Ovary (tissue), 7 donors: ENCODE measurements at regions not wholly inside any gene's neighbourhood (a gene's known extent, or its start where the extent isn't known, plus 50 kb on each side); places are given as distances from the start of the nearest gene placed in this dataset.

ENCODE experiments used
- DNase-seq, 5 donors: peaks; one replicate each; pipeline ENCODE4 v3.0.0-alpha.2; 2019 to 2020
- H3K27ac ChIP-seq, 2 donors: fragments of 200-600 bp; one replicate each; pipeline versions ENCODE4 v1.5.1 to v1.8.0; 2019 to 2022
- H3K27me3 ChIP-seq: fragments of 200-600 bp; one replicate; pipeline ENCODE4 v1.8.0; 2022
- H3K36me3 ChIP-seq: fragments of 200-600 bp; sonication (generic); one replicate; pipeline ENCODE4 v1.5.1; 2019
- H3K4me1 ChIP-seq: one replicate; pipeline ENCODE4 v1.8.1; 2013; ENCODE audit warnings: mild to moderate bottlenecking, moderate library complexity; ENCODE audit not compliant: insufficient read depth
- H3K4me3 ChIP-seq: fragments of 200-600 bp; sonication (generic); one replicate; pipeline ENCODE4 v1.5.1; 2017
- H3K9me3 ChIP-seq, 2 donors: fragments of 200-600 bp in 1 of 2; sonication (generic) in 1 of 2; one replicate each; pipeline versions ENCODE4 v1.5.1 to v1.8.1; 2013 to 2019; ENCODE audit warnings: mild to moderate bottlenecking in 1 of 2, moderate library complexity in 1 of 2
- EP300 ChIP-seq: sonication (generic); formaldehyde crosslinking; IDR thresholded peaks from one replicate; pipeline ENCODE4 v1.6.1; 2017; ENCODE audit warnings: antibody characterized with exemption
- POLR2A ChIP-seq: fragments of 450-650 bp; IDR thresholded peaks from one replicate; pipeline ENCODE4 v1.6.1; 2017; ENCODE audit warnings: antibody characterized with exemption, mild to moderate bottlenecking, moderate library complexity
- WGBS, 3 donors: extraction: QIAGEN DNeasy Blood & Tissue Kit in 1 of 3; methylation state at CpG; one replicate each; pipeline versions ENCODE4 v1.1.5 to v1.1.7; 2013 to 2017; 5-methylcytosine and 5-hydroxymethylcytosine counted together
- intact Hi-C, 4 donors: fragments of 100-400 bp; cut with DNase I; formaldehyde crosslinking; loops; one replicate each; pipeline versions ENCODE4 v1.11.0 to v1.15.1; 2022 to 2023
- TF ChIP-seq, protein P1 (sequence below), 3 donors: fragments of 450-650 bp in 2 of 3; fragments of 200-600 bp in 1 of 3; IDR thresholded peaks; one replicate each; pipeline versions ENCODE4 v1.5.1 to v1.8.0; 2016 to 2022; ENCODE audit warnings: antibody characterized with exemption in 3 of 3, mild to moderate bottlenecking in 1 of 3
- donor health status: DM: no; HTN: no; CAD: no; lungs with moderate emphysema.
- donor health status: DM: no; HTN: no; CAD: no.
- donor health status: Bipolar disorder and iron deficiency.
- donor health status: DM: no; HTN: no; CAD: no.
- donor health status: DM: yes; HTN: yes; CAD: no.

DNA sequence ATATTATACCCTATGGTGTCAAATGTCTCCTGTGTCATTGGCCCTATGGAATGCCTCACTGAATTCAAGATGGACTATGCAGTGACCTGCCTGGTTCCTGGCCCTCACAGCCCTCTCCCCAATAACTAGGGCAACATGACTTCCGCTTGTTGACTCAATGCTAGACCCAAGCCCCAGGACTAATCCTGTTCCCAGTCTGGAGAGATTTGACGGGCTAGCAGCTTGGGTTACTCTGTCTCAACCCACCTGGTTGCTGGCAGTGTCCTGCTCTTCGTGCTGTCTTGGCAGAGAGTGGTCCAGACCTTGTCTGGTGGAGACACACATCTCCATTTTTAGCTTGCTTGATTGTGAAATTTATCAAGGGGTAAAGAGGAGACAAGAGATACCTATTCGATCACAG, 135.8 kb upstream of the HES1 start:
- intact Hi-C loops = loop anchor here in 3 of 4 donors (5.0 to 10.0 kb wide), 6 partner anchors 132 to 315 kb away; partner anchors contain the start of gene HES1 (in 1 of the 3)
- WGBS, 3 donors = 90 to 94% (median 91%) methylated on average over 4 of the region's 4 CpGs

GRCh38 chr3:194000712-194001111, 135.2 kb upstream of the HES1 start:
- H3K9me3 ChIP-seq = no peaks in the 10 kb centered on the region
- H3K36me3 ChIP-seq = no peaks in the 10 kb centered on the region
- TF ChIP-seq EP300 (no peak), POLR2A (no peak)
- TF ChIP-seq, protein P1, sequence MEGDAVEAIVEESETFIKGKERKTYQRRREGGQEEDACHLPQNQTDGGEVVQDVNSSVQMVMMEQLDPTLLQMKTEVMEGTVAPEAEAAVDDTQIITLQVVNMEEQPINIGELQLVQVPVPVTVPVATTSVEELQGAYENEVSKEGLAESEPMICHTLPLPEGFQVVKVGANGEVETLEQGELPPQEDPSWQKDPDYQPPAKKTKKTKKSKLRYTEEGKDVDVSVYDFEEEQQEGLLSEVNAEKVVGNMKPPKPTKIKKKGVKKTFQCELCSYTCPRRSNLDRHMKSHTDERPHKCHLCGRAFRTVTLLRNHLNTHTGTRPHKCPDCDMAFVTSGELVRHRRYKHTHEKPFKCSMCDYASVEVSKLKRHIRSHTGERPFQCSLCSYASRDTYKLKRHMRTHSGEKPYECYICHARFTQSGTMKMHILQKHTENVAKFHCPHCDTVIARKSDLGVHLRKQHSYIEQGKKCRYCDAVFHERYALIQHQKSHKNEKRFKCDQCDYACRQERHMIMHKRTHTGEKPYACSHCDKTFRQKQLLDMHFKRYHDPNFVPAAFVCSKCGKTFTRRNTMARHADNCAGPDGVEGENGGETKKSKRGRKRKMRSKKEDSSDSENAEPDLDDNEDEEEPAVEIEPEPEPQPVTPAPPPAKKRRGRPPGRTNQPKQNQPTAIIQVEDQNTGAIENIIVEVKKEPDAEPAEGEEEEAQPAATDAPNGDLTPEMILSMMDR (IDR thresholded peaks at IDR 0.05) = no peak
- intact Hi-C loops = loop anchor here in 3 of 4 donors (5.0 to 10.0 kb wide), 6 partner anchors 132 to 314 kb away; partner anchors contain the start of gene HES1 (in 1 of the 3)
- H3K27ac ChIP-seq = no peak overlapping the region
- H3K27me3 ChIP-seq = no peaks in the 10 kb centered on the region
- 73 to 95% (median 94%) methylated on average over 4 of the region's 4 CpGs for WGBS, 3 donors
- DNase-seq = no peak
- no peak overlapping the region for H3K4me3 ChIP-seq
- H3K4me1 ChIP-seq = peaks cover 11% of the 10 kb centered on the region

More for the DNA sequence above, 135.8 kb upstream of the HES1 start:
- H3K36me3 ChIP-seq = no peaks in the 10 kb centered on the region
- H3K27ac ChIP-seq = no peak overlapping the region
- no peaks in the 10 kb centered on the region for H3K9me3 ChIP-seq
- peaks cover 11% of the 10 kb centered on the region for H3K4me1 ChIP-seq
- TF ChIP-seq EP300 (no peak), POLR2A (no peak)
- TF ChIP-seq, protein P1 (IDR thresholded peaks at IDR 0.05) = no peak
- H3K27me3 ChIP-seq = no peaks in the 10 kb centered on the region
- no peak overlapping the region for H3K4me3 ChIP-seq
- DNase-seq = no peak

DNA sequence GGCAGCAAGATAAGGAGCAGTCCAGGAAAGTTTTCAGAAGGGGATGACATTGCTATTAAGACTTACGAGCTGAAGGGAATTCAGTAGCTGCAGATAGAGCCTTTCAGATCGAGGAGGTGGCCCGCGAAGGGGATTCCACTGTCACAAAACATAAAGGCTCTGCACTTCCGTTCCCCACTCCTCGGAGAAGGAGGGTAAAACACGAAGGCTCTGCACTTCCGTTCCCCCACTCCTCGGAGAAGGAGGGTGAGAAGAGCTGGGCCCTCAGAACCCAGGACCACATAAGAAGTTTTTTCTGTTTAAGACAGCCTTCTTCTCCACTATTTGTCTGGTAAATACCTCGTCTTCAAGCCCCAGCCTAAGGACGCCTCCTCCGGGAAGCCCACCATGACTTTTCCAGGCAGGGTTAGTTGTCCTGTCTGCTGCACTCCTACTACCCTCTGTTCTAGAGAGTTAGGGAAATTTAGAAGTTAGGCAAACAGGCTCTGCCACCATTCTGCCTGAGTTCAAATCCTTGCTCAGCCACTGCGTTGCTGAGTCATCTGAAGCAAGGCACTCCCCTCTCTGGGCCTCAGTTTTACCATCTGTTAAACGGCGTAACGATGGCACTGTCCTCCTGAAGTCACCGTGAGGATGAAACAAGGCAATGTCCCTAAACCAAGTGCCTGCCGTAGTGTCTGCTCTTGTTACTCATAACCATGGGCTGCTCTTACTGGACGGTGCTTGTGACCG, 134.1 kb upstream of the HES1 start:
- Histone ChIP-seq H3K4me1 (peaks cover 11% of the 10 kb centered on the region), H3K27ac (no peak overlapping the region), H3K36me3 (no peaks in the 10 kb centered on the region), H3K27me3 (no peaks in the 10 kb centered on the region), H3K9me3 (no peaks in the 10 kb centered on the region), H3K4me3 (no peak overlapping the region)
- TF ChIP-seq EP300 (no peak), POLR2A (no peak)
- TF ChIP-seq, protein P1 (IDR thresholded peaks at IDR 0.05) = no peak
- intact Hi-C loops = loop anchor here in 3 of 4 donors (2.0 to 10.0 kb wide), 7 partner anchors 130 to 313 kb away; partner anchors contain the start of gene HES1 (in 1 of the 3)
- 82 to 85% (median 82%) methylated on average over 20 of the region's 20 CpGs for WGBS, 3 donors
- DNase-seq = peak in 2 of 5 donors; percentile 33 to 36

GRCh38 chr3:194003114-194004057, 132.6 kb upstream of the HES1 start:
- H3K4me3 ChIP-seq = peak overlapping the region; percentile 44
- H3K4me1 ChIP-seq = peaks cover 11% of the 10 kb centered on the region
- peak; percentile 90 to 94 (median 92) for DNase-seq
- H3K36me3 ChIP-seq = no peaks in the 10 kb centered on the region
- intact Hi-C loops = loop anchor here in 3 of 4 donors (2.0 to 10.0 kb wide), 7 partner anchors 129 to 311 kb away; partner anchors contain the start of gene HES1 (in 1 of the 3)
- 5 to 6% (median 6%) methylated on average over 57 to 58 of the region's 58 CpGs for WGBS, 3 donors
- no peaks in the 10 kb centered on the region for H3K9me3 ChIP-seq
- no peaks in the 10 kb centered on the region for H3K27me3 ChIP-seq
- peak overlapping the region; percentile 23 to 69 for H3K27ac ChIP-seq
- TF ChIP-seq EP300 (no peak), POLR2A (peak; percentile 16)
- TF ChIP-seq, protein P1 (IDR thresholded peaks at IDR 0.05) = peak in 1 of 3 donors; percentile 0
